ENCODE measurements at regions not wholly inside any gene's neighbourhood (a gene's known extent, or its start where the extent isn't known, plus 50 kb on each side); places are given as distances from the start of the nearest gene placed in this dataset.

DNA sequence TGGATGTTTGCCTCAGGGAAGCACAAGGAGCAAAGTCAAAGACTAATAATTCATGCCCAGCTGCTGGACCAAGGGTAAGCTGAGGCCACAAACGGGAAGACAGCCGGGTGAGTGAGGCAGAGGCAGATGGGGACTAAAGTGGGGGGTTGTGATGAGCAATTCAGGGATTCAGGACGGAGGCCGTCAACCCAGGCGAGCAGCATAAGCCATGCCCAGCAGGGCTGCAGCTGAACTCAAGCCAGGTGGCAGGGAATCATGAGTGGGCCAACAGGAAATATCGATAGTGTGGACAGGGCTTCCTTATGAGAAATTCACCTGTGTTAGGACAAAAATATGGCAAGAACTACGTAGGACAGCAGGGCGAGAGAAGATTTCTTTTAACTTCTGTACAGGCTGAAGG is 246.8 kb downstream of the CDC5L start:
- DNase-seq (ENCODE audit: low spot score) = no peak

DNA sequence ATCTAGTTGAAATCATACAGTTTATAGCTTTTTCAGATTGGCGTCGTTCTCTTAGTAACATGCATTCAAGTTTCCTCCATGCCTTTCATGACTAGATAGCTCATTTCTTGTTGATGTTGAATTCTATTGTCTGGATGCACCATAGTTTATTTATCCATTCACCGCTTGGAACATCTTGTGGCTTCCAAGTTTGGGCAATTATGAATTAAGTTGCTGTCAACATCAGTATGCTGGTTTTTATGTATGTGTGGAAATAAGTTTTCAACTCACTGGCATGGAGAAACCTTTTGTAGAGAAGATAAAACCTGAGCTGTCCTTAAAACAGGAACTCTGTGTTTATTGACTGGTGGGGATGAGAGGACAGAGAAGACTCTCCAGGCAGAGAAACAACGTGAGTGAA is 248.0 kb downstream of the CDC5L start:
- DNase-seq (ENCODE audit: low spot score) = no peak

DNA sequence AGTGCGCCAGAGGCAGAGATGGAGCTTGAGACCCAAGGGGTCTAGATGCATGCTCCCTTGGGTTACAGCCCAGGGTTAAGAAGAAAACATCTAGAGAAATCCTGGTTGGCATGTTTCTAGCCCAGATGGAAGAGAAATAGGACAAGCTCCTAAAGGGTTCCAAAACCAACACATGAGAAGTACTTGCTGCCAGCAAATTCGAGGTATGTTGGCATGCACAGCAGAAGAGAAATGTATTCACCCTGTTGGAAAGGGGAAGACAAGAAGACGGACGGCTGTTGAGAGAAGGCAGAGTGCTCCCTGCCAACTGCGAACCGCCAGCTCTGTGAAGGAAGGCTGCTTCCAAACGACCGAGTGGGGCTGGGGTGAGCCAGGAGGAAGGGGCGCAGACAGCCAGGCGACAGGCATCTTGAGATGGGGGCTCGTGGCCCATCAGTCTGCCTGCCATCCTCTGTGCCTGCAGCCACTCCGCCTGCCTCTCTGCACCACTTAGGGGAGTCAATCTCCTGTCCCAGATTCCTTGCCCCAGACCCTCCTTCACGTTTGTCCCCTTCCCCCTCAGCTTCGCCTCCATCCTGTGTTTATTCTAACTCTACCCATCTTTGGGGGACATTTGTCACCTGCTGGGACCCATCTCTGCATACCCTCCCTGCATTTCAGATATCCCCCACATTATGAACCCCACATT is 249.2 kb downstream of the CDC5L start:
- no peak for DNase-seq (ENCODE audit: low spot score)

- no peak for DNase-seq (ENCODE audit: low spot score)
Observed at GRCh38 chr6:44641344-44642031, 254.0 kb downstream of the CDC5L start.

DNA sequence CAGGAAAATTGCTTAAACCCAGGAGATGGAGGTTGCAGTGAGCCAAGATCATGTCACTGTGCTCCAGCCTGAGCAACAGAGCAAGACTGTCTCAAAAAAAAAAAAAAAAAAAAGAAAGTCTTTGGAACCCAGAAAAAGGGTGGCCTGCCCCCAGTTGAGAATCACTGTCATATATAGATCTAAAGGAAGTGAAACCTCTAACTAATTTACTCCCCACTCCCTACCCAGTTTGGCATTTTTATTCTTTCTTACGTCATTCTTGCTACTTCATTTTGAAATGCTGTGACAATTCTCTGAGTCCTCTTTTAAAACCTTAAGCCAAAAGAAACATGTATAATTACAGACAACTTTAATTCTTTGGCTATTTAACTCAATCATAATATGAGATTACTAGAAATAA is 254.8 kb downstream of the CDC5L start:
- no peak for DNase-seq (ENCODE audit: low spot score)

- no peak for DNase-seq (ENCODE audit: low spot score)
Observed at GRCh38 chr6:44642870-44643522, 255.5 kb downstream of the CDC5L start.

- no peak for DNase-seq (ENCODE audit: low spot score)
Observed at GRCh38 chr6:44645276-44645675, 257.8 kb downstream of the CDC5L start.

- DNase-seq (ENCODE audit: low spot score) = no peak
Observed at GRCh38 chr6:44646355-44646754, 258.8 kb downstream of the CDC5L start.

DNA sequence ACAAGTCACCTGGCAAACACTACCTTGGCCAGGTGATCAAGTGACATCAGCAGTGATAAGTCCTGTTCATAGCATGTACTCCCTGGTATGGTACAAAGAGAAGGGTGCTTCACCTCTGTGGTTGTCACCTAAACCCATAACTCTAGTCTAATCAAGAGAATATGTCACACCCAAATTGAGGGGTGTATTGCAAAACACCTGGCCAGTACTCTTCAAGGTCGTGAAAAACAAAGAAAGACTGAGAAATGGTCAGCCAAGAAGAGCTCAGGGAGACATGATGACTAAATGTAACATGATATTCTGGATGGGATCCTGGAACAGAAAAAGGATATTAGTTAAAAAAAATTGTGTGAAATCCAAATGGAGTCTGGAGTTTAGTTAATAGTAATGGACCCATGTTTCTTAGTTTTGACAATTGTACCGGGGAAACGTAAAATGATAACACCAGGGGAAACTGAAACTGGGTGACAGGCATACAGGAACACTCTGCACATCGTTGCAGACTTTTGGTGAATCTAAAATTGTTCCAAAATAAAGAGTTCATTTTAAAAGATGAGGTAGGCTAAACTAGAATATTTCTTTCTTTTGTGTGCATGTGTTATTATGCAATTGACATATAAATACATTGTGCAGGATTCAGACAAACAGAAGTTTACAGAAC is 262.0 kb downstream of the CDC5L start:
- no peak for DNase-seq (ENCODE audit: low spot score)

DNA sequence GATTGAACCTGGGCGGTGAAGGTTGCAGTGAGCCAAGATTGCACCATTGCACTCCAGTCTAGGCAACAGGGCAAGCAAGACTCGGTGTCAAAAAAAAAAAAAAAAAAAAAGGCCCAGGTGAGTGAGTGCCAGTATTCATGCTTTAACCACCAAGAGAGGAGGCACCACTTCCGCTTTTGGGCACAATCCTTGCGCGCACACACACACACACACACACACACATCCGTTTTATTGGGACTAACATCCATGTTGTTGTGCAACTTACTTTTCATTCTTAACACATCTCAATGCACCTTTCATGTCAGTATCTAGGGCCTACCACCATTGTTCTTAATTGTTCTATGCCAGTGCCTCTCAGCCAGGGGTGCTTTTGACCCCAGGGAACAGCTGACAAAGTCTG is 263.0 kb downstream of the CDC5L start:
- no peak for DNase-seq (ENCODE audit: low spot score)

DNA sequence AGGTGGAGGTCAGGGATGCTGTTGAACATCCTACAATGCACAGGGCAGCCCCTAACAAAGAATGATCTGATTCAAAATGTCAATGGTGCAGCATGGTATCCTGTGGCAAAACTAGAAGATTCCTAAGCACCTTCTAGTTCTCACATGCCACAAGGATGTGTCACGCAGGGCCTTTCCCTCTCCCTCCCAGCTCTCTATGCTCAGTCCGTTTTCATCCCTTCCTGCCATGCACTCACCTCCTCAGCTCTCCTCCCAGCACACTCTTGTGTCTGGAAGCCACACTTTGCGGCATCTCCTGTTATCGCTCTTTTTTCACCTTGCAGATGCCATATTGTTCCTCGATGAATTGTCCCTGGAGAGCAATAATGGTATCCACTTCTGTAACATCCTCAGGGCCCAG is 263.4 kb downstream of the CDC5L start:
- peak; percentile 25 for DNase-seq (ENCODE audit: low spot score)

- no peak for DNase-seq (ENCODE audit: low spot score)
Observed at GRCh38 chr6:44651604-44652003, 264.1 kb downstream of the CDC5L start.

DNA sequence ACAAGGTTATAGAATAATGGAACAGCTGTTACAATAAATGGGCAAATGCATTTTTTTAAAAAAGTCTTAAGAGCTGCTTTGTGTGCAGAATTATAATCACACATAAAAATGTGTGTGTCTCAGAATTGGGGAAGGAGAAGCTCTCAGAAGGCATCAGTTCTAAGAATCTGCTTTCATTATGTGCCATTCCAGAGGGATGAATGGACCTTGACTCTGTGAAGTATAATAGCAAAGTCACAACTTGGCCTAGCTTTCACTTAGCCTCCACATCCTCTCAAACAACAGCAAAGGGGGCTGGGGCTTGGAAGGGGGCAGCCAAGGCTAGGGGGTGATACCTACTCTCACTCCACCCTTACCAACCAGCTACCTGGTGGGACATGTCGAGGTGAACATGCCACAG is 265.0 kb downstream of the CDC5L start:
- no peak for DNase-seq (ENCODE audit: low spot score)

- no peak for DNase-seq (ENCODE audit: low spot score)
Observed at GRCh38 chr6:44653091-44653490, 265.6 kb downstream of the CDC5L start.

GRCh38 chr6:44653761-44654218 is 266.3 kb downstream of the CDC5L start:
- DNase-seq (ENCODE audit: low spot score) = no peak

GRCh38 chr6:44655412-44656342 is 268.2 kb downstream of the CDC5L start:
- peak; percentile 68 for DNase-seq (ENCODE audit: low spot score)

DNA sequence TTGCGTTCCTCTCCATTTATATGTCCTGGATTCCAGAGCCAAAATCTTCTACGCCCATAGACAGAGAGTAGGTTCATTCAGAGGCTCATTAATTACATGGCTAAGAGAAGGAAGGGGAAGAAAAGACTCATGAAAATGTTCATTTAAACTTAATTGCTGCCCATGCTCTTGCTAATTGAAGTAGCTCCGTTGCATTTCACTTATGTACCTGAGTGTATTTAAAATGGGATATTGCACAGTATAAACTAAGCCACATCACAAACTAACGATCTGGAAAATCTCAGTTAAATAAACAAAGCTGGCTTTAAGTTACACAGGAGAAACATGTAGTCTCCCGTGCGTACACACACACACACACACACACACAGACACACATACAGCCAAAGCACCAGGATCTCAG is 269.2 kb downstream of the CDC5L start:
- DNase-seq (ENCODE audit: low spot score) = no peak

DNA sequence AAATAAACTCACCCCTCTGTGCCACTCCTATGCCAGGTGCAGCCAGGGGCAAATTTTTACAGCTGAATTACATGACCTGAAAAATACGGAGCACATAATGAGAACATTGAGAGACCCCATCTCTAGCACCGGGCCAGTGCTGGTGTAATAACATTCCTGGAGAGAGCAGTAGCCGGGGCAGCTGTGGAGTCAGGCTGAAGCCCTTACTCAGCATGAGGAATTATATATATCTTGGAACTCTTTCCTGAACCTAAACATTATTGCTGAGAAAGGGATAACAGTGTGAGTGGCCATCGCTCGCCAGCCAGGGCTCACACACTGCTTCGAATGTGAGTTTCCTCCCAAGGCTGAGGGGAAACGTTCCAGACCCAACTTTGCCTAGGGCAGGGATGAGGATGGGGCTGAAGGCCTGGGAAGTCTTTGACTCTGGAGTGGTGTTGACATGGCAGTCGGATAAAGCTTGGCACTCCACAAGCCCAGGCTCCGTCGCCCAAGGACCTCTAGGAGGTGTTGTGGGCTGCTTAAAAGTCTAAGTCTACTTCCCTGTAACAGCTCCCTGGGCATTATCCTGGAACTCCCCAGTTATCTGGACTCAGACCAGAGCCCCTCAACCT is 269.8 kb downstream of the CDC5L start:
- no peak for DNase-seq (ENCODE audit: low spot score)

GRCh38 chr6:44658571-44658970 is 271.1 kb downstream of the CDC5L start:
- no peak for DNase-seq (ENCODE audit: low spot score)

- DNase-seq (ENCODE audit: low spot score) = no peak
Observed at GRCh38 chr6:44659726-44660125, 272.2 kb downstream of the CDC5L start.

- no peak for DNase-seq (ENCODE audit: low spot score)
Observed at GRCh38 chr6:44660561-44661220, 273.2 kb downstream of the CDC5L start.

Data from AG08396 (cell line).